Midbrain (tissue), 1 donor: ENCODE measurements at regions not wholly inside any gene's neighbourhood (a gene's known extent, or its start where the extent isn't known, plus 50 kb on each side); places are given as distances from the start of the nearest gene placed in this dataset.

Experiments used
- DNase-seq: peaks from one replicate; lab custom pipeline; 2025; lab: John Stamatoyannopoulos, UW

- DNase-seq, result no peak
Measured at GRCh38 chr3:150267288-150267687, 140.8 kb upstream of the TSC22D2 start.

- DNase-seq, result no peak
Measured at GRCh38 chr3:150265305-150265704, 142.8 kb upstream of the TSC22D2 start.

GRCh38 chr3:150264561-150265279 is 143.4 kb upstream of the TSC22D2 start:
- DNase-seq, result no peak

DNA sequence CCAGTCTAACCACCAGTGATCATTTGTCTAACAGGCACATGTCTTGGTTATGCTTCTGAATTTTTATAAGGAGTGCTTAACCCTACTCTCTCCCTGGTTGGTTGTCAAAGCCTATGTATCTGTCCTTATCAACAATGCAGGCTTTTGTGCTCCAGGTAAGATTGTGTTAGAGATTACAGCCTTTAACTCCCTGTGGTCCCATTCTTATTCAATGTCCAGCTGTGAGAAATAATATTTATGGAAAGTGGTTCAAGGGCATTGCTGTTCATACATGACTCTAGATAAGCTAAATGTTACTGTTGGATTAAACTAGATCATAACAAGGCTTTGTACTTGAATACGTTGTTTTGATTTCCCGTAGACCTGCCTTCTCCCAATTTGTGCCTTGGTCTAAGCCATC is 146.1 kb upstream of the TSC22D2 start:
- no peak for DNase-seq

DNA sequence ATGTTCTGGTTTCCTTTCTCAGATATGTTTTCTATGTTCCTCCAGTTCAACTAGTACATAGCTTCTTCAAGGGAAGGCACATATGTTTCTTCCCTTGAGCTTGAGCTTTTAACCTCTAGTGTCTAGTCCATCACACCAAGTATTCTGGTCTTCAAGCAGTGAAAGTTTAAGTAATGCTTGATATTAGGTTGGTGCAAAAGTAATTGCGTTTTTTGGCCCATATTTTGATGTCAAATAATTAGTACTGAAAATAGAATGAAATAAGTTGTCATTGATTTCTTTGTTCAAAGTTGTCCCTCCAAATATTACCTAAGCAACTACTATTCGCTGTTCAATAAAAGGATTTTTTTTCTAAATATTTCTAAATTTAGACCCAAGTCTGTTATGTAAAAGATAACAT is 146.7 kb upstream of the TSC22D2 start:
- no peak for DNase-seq

DNA sequence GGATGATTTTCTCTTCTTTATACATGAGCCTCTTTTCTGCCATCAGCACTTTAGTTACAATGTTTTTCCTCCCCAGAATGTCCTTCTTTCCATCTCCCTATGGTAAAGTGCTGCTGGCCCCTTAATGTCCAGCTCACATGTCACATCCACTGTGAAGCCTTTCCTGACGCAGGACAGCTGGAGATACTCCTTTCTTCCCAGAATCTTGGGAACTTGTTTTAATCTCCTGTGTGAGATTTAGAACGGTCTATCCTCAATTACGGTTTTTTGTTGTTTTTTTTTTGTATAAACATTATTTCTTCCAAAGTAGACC is 147.7 kb upstream of the TSC22D2 start:
- no peak for DNase-seq

DNA sequence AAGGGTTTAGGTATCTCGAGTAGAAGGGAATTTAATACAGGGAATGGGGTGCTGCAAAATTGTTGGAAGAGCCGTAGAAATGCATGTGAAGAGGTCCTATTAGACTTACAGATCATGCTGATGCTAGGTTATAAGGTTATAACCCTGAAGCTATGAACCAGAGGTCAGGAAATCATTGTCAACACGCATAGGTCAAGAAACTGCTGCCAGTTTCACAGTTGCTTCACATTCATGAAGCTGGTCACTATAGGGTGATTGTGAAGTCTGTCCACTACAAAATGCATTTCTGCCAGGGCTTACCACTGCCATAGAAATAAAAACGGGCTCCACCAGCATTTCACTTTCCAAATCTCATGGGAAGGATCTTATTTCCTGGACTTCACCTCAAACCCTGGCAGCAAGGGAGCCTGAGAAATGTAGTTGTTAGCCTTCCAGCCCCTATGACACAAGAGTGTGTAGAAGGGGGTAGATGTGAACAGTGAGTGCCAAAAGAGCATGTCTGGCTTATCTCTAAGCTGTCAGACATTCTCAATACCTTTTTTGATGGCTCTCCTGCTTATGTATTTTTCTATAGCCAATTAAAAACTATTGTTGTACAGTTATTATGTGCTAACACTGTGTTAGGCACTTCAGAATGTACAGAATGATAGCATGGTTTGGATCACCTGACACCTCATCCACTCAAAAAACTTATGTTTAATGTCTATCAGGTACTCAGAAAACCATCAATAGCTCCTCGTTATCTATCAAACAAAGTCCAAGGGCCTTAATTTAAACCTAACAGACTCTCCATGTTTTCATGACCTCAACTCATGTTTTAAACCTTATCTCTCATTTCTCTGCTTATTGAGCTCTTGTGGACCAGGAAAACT is 148.3 kb upstream of the TSC22D2 start:
- no peak for DNase-seq

GRCh38 chr3:150256782-150257181 is 151.3 kb upstream of the TSC22D2 start:
- DNase-seq, result no peak

- no peak for DNase-seq
Measured at GRCh38 chr3:150256318-150256717, 151.8 kb upstream of the TSC22D2 start.

- DNase-seq, result no peak
Measured at GRCh38 chr3:150255826-150256225, 152.3 kb upstream of the TSC22D2 start.

- DNase-seq, result peak; percentile 59
Measured at GRCh38 chr3:150255413-150255812, 152.7 kb upstream of the TSC22D2 start.

DNA sequence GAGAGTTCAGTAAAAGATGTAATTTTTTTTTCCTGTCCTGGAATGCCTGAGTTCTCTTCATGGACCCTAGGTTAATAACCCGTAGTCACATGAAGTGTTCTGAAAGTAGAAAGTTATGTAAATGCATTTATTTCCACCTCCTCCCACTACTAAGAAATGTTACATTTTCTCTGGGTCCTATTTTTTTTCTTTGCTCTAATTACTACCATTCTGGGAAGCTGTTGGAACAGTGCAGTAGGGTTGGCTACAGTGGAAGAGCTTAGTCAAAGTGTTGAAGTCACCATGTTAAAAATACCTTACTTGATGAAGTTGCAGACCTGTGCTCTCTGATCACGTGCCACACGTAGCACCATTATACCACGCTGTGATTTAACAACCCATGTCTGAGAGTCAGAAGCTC is 153.8 kb upstream of the TSC22D2 start:
- DNase-seq, result no peak

DNA sequence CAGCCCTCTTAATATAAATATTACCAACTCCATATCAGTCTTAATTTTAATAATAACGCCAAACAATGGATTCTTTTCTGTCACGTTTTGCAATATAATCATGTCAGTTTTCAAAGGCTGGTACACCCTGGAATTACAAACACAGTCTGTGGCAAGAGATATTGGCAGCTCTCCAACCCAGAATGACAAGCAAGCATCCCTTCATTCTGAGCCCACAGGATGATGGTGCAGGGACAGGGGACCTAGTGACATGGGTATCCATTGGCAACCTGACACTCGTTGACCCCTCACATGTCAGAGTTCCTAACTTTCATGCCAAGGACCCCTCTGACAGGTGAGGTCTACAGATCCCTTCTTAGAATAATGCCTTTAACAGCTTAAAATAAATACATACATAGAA is 154.5 kb upstream of the TSC22D2 start:
- no peak for DNase-seq

DNA sequence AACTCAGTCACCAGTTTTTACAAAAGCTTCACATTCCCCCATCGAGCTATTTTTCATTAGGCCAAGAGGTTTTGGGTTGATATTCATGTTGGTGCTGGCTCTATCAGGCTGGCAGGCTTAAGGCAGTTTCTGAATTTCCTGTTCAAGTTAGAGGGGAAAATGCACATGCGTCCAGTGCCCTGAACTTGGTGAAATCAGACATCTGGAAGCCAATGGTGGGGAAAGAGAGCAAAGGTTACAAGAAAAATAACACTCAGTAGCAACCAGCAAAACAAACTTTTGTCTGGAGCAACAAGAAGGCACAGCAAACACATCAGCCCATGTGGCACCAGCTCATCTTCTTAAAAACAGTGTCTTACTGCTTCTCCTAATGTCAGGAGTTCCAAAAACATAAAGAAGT is 155.6 kb upstream of the TSC22D2 start:
- no peak for DNase-seq

DNA sequence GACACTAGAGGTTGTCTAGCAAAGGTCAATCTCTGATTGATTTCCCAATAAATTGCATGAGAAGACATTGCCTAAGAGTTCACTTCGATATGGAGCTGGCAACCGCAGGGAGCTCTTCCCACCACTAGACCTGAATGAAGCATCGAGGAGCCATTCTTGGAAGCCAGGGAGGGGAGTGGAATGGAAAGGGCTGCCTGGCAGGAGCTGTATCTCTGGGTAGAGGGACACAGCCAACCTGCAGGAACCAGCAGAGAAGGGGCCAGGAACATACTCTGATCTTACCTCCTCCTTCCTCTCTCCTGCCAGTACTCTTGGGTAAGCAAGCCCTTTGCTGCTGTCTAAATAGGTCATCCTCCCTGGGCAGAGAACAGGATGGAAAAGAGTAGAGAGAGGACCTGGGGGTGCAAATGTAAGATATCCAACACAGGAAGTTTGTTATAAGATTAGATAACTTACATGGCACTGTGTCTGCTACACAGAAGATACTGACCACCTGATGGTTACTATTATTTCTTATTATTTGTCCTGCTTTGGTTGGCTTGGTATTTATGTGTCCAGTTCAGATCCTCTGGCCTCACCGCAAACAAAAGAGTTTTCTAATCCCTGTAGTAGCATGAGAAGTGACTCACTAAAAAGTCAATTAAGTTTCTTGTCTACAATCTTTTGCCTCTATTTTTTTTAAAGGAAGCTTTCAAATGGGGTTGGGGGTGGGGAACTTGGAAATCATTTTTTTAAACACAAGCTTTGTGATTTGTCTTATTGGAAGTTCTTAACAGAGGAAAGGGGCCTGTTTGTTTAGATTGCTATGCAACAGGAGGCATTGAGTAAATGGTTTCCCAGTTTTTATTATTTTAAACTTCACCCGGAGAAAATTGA is 156.7 kb upstream of the TSC22D2 start:
- no peak for DNase-seq

GRCh38 chr3:150249779-150250470 is 158.2 kb upstream of the TSC22D2 start:
- no peak for DNase-seq

DNA sequence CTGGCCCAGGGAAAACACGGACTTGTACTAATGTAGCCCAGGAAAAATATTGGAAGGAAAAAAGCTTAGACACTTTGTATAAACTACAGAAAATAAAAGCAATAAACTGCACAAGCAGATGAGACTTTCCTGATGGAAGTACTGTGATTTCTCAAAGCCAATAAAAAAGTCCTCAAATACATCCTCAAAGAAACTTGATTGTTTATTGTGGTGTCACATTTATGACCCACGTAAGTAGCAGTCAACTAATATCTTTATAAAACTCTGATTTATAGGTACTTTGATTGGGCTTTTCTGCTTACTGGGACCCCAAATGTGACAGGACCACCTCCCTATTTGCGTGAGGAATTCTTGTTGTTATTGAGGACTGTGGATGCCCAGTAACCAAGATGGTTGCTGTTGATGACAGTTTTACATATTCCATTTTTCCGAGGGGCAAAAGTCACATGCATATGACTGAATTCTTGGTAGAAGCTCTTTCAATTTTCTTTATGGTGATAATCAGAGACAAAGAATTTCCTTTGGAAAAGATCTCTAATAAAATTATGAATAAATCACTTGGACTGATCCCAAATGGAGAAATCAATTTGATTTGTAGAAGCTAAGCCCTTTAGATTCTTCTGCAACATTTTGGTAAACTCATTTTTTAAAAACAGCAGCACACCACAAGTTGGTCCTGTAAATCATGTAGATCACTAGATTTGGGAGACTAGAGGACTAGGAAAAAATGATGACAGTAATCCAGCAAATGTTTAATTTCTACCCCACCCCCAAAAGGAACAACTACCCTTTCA is 159.0 kb upstream of the TSC22D2 start:
- DNase-seq, result no peak

DNA sequence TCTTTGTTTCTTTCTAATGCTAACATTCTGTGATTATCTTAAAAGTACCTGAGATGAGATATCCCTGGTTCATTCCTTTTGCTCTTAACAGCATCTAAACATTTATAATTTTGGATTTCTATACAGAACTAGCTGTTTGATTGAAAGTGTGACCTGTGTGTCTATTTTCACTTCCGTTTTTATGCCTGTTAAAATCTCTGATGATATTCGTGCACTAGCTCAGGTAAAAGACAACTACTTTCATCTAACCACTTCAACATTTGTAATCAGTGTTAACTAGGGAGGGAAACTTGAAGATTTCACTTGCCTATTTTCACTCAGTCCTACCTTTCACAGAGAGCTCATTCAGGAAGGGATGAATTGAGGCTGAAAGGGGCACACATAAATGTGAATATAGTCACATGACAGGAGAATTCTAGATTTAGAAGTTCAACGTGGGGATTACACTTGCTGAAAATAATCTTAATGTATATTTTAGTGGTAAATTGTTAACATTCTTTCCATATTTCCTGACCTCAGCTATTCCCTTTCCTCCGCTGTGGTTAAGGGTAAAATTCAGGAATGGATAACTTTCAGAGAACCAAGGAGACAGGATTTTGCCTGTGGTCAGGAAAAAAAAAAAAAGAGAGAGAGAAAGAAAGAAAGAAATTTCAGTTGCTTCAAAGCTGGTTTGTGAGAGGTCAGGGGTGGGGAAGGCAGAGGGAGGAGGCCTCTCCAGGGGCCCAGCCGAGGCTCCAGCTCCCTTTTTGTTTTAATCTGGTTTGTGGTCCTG is 159.8 kb upstream of the TSC22D2 start:
- no peak for DNase-seq

GRCh38 chr3:150247441-150247840 is 160.7 kb upstream of the TSC22D2 start:
- no peak for DNase-seq

DNA sequence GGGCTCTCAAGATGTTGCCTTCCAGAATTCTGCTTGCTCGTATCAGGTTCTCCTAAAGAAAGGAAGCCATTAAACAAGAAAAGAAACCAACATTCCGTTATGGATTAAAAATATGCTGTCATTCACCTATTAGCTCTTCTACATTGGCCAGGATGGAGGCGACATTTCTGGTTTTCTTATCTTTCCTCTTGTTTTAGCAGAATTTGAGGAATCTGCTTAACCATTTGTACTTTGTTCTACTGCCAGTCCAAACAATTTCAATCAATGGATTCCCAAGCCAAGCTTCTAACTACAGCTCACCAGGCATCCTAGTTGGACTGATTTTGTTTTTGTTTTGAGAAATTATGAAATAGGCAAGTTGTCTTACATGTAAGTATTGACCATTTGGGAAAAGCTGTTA is 164.6 kb upstream of the TSC22D2 start:
- DNase-seq, result no peak
